Sigmoid colon (tissue), 4 donors: ENCODE measurements at regions not wholly inside any gene's neighbourhood (a gene's known extent, or its start where the extent isn't known, plus 50 kb on each side); places are given as distances from the start of the nearest gene placed in this dataset.
"Not testable (repeated sequence)": the region's sequence is repeated elsewhere in the genome, so short reads cannot be mapped to it uniquely, and the experiment has no call there.

Experiments used
- EP300 ChIP-seq, 4 donors: sonication (generic); formaldehyde crosslinking; IDR thresholded peaks; one replicate each; pipeline ENCODE4 v1.6.1; 2017; ENCODE audit warnings: antibody characterized with exemption in 4 of 4
- POLR2A ChIP-seq, 2 donors: fragments of 450-650 bp; IDR thresholded peaks; one replicate each; pipeline ENCODE4 v1.6.1; 2016; ENCODE audit warnings: antibody characterized with exemption in 2 of 2, mild to moderate bottlenecking in 2 of 2, moderate library complexity in 2 of 2
- POLR2AphosphoS5 ChIP-seq, 4 donors: sonication (generic); formaldehyde crosslinking; IDR thresholded peaks; one replicate each; pipeline ENCODE4 v1.6.1; 2017; ENCODE audit warnings: antibody characterized with exemption in 4 of 4
- TF ChIP-seq, protein P1 (sequence below), 4 experiments: fragments of 450-650 bp in 3 of 4; fragments of 200-600 bp in 1 of 4; IDR thresholded peaks; one replicate each; pipeline ENCODE4 v1.5.1; 2016 to 2019; ENCODE audit warnings: antibody characterized with exemption in 4 of 4, mild to moderate bottlenecking in 3 of 4, moderate library complexity in 2 of 4

DNA sequence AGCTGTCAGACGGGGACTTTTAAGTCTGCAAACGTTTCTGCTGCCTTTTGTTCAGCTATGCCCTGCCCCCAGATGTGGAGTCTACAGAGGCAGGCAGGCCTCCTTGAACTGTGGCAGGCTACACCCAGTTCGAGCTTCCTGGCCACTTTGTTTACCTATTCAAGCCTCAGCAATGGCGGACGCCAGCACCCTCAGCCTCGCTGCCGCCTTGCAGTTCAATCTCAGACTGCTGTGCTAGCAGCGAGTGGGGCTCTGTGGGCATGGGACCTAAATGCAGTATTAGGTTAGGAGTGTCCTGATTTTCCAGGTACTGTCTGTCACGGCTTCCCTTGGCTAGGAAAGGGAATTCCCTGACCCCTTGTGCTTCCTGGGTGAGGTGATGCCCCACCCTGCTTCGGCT lies 86.8 kb upstream of the ALX4 start:
- TF ChIP-seq, protein P1, sequence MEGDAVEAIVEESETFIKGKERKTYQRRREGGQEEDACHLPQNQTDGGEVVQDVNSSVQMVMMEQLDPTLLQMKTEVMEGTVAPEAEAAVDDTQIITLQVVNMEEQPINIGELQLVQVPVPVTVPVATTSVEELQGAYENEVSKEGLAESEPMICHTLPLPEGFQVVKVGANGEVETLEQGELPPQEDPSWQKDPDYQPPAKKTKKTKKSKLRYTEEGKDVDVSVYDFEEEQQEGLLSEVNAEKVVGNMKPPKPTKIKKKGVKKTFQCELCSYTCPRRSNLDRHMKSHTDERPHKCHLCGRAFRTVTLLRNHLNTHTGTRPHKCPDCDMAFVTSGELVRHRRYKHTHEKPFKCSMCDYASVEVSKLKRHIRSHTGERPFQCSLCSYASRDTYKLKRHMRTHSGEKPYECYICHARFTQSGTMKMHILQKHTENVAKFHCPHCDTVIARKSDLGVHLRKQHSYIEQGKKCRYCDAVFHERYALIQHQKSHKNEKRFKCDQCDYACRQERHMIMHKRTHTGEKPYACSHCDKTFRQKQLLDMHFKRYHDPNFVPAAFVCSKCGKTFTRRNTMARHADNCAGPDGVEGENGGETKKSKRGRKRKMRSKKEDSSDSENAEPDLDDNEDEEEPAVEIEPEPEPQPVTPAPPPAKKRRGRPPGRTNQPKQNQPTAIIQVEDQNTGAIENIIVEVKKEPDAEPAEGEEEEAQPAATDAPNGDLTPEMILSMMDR (IDR thresholded peaks at IDR 0.05), result not testable (repeated sequence)
- not testable (repeated sequence) for TF ChIP-seq POLR2A, POLR2AphosphoS5, EP300 (IDR thresholded peaks at IDR 0.05)
